Fibroblast of lung (primary cell): ENCODE measurements at regions not wholly inside any gene's neighbourhood (a gene's known extent, or its start where the extent isn't known, plus 50 kb on each side); places are given as distances from the start of the nearest gene placed in this dataset.

Source experiments
- CTCF ChIP-seq, 2 donors: IDR thresholded peaks in 1 of 2; conservative IDR thresholded peaks in 1 of 2; 1 replicate in 1 of 2; 2 replicates in 1 of 2; pipeline ENCODE4 v1.5.1; 2011 to 2012; ENCODE audit warnings: low read length in 2 of 2, control low read depth in 1 of 2, inconsistent platforms in 1 of 2, low read depth in 1 of 2, mild to moderate bottlenecking in 1 of 2
- EZH2 ChIP-seq: IDR thresholded peaks from 2 replicates; pipeline ENCODE4 v1.5.1; 2012; ENCODE audit warnings: low read length, control low read depth, mild to moderate bottlenecking; ENCODE audit errors: missing control alignments

- TF ChIP-seq CTCF (conservative IDR thresholded peaks at IDR 0.05 in 1 of 2, IDR thresholded peaks at IDR 0.05 in 1 of 2; ENCODE audit: low read depth in 1 of 2, low read length in 2 of 2) (no peak), EZH2 (no peak)
These were observed 54.5 kb upstream of the GPI start for GRCh38 chr19:34310494-34310981.
